WTC11 (cell line): ENCODE measurements at regions not wholly inside any gene's neighbourhood (a gene's known extent, or its start where the extent isn't known, plus 50 kb on each side); places are given as distances from the start of the nearest gene placed in this dataset.

Source experiments
- ATAC-seq: fragments of 200-7000 bp; cut with Tn5 transposase; 2 replicates; pipeline ENCODE4 v1.10.0; 2021; ENCODE audit warnings: mild to moderate bottlenecking, moderate library complexity
- CTCF ChIA-PET: fragments of 300-600 bp; sonication (Branson Sonifier 250); formaldehyde crosslinking; loops from one replicate; lab custom pipeline; 2021; ENCODE audit warnings: antibody characterized with exemption; lab: Charles Lee
- POLR2A ChIA-PET: fragments of 350-600 bp; sonication (Branson Sonifier 250); formaldehyde crosslinking; loops from one replicate; lab custom pipeline; 2021; ENCODE audit warnings: antibody characterized with exemption; lab: Charles Lee
- DNase-seq: peaks from one replicate; pipeline ENCODE4 v3.0.0; 2021; ENCODE audit warnings: low spot score
- H3K27ac Mint-ChIP-seq: 2 replicates; pipeline ENCODE4 v1.8.0; 2021; ENCODE audit warnings: mixed read lengths
- H3K27me3 Mint-ChIP-seq: 2 replicates; pipeline ENCODE4 v1.8.0; 2021; ENCODE audit warnings: low read depth, mild to moderate bottlenecking, moderate library complexity, mixed read lengths
- H3K36me3 Mint-ChIP-seq: 2 replicates; pipeline ENCODE4 v1.8.0; 2021; ENCODE audit warnings: mixed read lengths
- H3K4me1 Mint-ChIP-seq: 2 replicates; pipeline ENCODE4 v1.8.0; 2022; ENCODE audit warnings: mixed read lengths
- H3K4me3 Mint-ChIP-seq: 2 replicates; pipeline ENCODE4 v1.8.0; 2021; ENCODE audit warnings: mild to moderate bottlenecking, moderate library complexity, mixed read lengths
- H3K9me3 Mint-ChIP-seq: 2 replicates; pipeline ENCODE4 v1.8.0; 2021; ENCODE audit warnings: mixed read lengths
- ELF4 ChIP-seq: sonication (generic); formaldehyde crosslinking; IDR thresholded peaks from 2 replicates; pipeline ENCODE4 v1.8.1; 2022; ENCODE audit warnings: low read depth, mild to moderate bottlenecking, moderate library complexity, missing genetic modification reagents
- JAZF1 ChIP-seq: fragments of 250-450 bp; sonication (Bioruptor Pico); IDR thresholded peaks from 2 replicates; pipeline ENCODE4 v1.9.0; 2021; ENCODE audit warnings: moderate library complexity, mild to moderate bottlenecking, inconsistent platforms
- MXD4 ChIP-seq: fragments of 250-450 bp; sonication (Bioruptor Pico); IDR thresholded peaks from 2 replicates; pipeline ENCODE4 v1.8.0; 2021; ENCODE audit warnings: mild to moderate bottlenecking, moderate library complexity, borderline replicate concordance
- OVOL2 ChIP-seq: fragments of 250-450 bp; sonication (Bioruptor Pico); IDR thresholded peaks from 2 replicates; pipeline ENCODE4 v1.9.0; 2021; ENCODE audit warnings: mild to moderate bottlenecking, borderline replicate concordance
- SMAD3 ChIP-seq: sonication (generic); formaldehyde crosslinking; IDR thresholded peaks from 2 replicates; pipeline ENCODE4 v1.8.0; 2022; ENCODE audit warnings: missing genetic modification reagents, mild to moderate bottlenecking, borderline replicate concordance
- ZNF121 ChIP-seq: sonication (generic); formaldehyde crosslinking; IDR thresholded peaks from 2 replicates; pipeline ENCODE4 v1.8.0; 2023; ENCODE audit warnings: missing genetic modification reagents
- ZNF219 ChIP-seq: sonication (generic); formaldehyde crosslinking; IDR thresholded peaks from 2 replicates; pipeline ENCODE4 v1.8.0; 2023; ENCODE audit warnings: missing genetic modification reagents, mild to moderate bottlenecking, borderline replicate concordance
- ZNF263 ChIP-seq: sonication (generic); formaldehyde crosslinking; IDR thresholded peaks from 2 replicates; pipeline ENCODE4 v1.8.1; 2022; ENCODE audit warnings: low read depth, mild to moderate bottlenecking, moderate library complexity, missing genetic modification reagents
- TF ChIP-seq, protein P1 (sequence below): sonication (generic); formaldehyde crosslinking; IDR thresholded peaks from 2 replicates; pipeline ENCODE4 v1.8.1; 2022; ENCODE audit warnings: mild to moderate bottlenecking, missing genetic modification reagents, moderate library complexity, borderline replicate concordance
- TF ChIP-seq, protein P2 (sequence below): sonication (generic); formaldehyde crosslinking; IDR thresholded peaks from 2 replicates; pipeline ENCODE4 v1.8.1; 2023; ENCODE audit warnings: mild to moderate bottlenecking, moderate library complexity, missing genetic modification reagents
- TF ChIP-seq, protein P3 (sequence below): sonication (generic); formaldehyde crosslinking; IDR thresholded peaks from 2 replicates; pipeline ENCODE4 v1.8.0; 2023; ENCODE audit warnings: mild to moderate bottlenecking, missing genetic modification reagents
- TF ChIP-seq, protein P4 (sequence below): sonication (generic); formaldehyde crosslinking; IDR thresholded peaks from 2 replicates; pipeline ENCODE4 v1.8.0; 2023; ENCODE audit warnings: missing genetic modification reagents
- TF ChIP-seq, protein P5 (sequence below): fragments of 250-450 bp; sonication (Bioruptor Pico); IDR thresholded peaks from 2 replicates; pipeline ENCODE4 v1.9.0; 2021; ENCODE audit warnings: moderate library complexity, mild to moderate bottlenecking, inconsistent platforms, borderline replicate concordance
- TF ChIP-seq, protein P6 (sequence below): sonication (generic); formaldehyde crosslinking; IDR thresholded peaks from 2 replicates; pipeline ENCODE4 v1.8.0; 2022; ENCODE audit warnings: mild to moderate bottlenecking, missing genetic modification reagents
- TF ChIP-seq, protein P7 (sequence below): fragments of 250-450 bp; sonication (Bioruptor Pico); IDR thresholded peaks from 2 replicates; pipeline ENCODE4 v1.9.0; 2021; ENCODE audit warnings: mild to moderate bottlenecking
- TF ChIP-seq, protein P8 (sequence below): sonication (generic); formaldehyde crosslinking; IDR thresholded peaks from 2 replicates; pipeline ENCODE4 v1.8.0; 2022; ENCODE audit warnings: mild to moderate bottlenecking, missing genetic modification reagents
- TF ChIP-seq, protein P9 (sequence below): fragments of 250-450 bp; sonication (Bioruptor Pico); IDR thresholded peaks from 2 replicates; pipeline ENCODE4 v2.1.2; 2022; ENCODE audit warnings: mild to moderate bottlenecking, moderate library complexity

DNA sequence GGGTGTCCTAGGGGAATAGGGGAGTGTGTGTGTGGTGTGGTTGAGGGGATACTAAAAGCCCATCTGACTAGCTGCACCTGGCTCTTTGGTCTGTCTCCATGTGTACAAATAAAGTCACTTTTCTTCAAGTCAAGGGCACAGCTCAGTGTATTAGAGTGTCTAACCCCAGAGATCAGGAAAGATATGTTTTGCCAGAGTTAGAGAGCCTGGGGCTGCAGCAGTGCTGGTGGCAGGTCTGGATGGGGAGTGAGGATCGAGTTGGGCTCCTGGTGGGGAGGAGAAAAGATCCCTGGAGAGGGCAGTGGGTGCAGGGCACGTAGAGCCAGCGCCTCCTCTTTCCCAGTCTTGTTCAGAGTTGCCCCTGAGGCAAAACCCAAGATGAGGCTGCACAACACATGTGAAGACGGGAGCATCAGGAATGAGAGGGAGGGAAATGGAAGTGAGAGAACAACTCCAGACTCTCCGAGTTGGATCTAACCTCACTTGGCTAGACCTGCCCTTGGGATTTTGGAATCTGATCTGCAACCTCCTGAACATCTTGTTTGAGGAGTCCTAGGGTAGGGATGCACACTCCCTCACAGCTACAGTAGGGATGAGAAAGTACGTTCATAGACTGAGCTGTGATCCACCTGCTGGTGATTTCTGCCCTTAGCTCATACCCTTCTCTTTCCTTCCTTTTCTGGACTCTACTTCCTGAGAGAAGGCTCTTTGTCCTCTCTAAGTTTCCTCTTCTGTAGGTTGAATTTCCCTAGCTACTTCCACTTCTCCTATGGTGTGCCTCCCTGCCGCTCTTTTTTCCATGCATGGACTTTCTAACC, 309.9 kb downstream of the ZSWIM6 start (continued):
- TF ChIP-seq, protein P1, sequence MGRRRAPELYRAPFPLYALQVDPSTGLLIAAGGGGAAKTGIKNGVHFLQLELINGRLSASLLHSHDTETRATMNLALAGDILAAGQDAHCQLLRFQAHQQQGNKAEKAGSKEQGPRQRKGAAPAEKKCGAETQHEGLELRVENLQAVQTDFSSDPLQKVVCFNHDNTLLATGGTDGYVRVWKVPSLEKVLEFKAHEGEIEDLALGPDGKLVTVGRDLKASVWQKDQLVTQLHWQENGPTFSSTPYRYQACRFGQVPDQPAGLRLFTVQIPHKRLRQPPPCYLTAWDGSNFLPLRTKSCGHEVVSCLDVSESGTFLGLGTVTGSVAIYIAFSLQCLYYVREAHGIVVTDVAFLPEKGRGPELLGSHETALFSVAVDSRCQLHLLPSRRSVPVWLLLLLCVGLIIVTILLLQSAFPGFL (CRISPR knock-in tag) = no peak
- TF ChIP-seq MXD4 (CRISPR knock-in tag) (no peak), JAZF1 (CRISPR knock-in tag) (no peak), SMAD3 (CRISPR knock-in tag) (no peak), ZNF263 (CRISPR knock-in tag) (no peak), ZNF219 (no peak), ELF4 (CRISPR knock-in tag) (no peak)
- TF ChIP-seq, protein P2, sequence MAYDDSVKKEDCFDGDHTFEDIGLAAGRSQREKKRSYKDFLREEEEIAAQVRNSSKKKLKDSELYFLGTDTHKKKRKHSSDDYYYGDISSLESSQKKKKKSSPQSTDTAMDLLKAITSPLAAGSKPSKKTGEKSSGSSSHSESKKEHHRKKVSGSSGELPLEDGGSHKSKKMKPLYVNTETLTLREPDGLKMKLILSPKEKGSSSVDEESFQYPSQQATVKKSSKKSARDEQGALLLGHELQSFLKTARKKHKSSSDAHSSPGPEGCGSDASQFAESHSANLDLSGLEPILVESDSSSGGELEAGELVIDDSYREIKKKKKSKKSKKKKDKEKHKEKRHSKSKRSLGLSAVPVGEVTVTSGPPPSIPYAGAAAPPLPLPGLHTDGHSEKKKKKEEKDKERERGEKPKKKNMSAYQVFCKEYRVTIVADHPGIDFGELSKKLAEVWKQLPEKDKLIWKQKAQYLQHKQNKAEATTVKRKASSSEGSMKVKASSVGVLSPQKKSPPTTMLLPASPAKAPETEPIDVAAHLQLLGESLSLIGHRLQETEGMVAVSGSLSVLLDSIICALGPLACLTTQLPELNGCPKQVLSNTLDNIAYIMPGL (CRISPR knock-in tag) = no peak
- TF ChIP-seq, protein P3, sequence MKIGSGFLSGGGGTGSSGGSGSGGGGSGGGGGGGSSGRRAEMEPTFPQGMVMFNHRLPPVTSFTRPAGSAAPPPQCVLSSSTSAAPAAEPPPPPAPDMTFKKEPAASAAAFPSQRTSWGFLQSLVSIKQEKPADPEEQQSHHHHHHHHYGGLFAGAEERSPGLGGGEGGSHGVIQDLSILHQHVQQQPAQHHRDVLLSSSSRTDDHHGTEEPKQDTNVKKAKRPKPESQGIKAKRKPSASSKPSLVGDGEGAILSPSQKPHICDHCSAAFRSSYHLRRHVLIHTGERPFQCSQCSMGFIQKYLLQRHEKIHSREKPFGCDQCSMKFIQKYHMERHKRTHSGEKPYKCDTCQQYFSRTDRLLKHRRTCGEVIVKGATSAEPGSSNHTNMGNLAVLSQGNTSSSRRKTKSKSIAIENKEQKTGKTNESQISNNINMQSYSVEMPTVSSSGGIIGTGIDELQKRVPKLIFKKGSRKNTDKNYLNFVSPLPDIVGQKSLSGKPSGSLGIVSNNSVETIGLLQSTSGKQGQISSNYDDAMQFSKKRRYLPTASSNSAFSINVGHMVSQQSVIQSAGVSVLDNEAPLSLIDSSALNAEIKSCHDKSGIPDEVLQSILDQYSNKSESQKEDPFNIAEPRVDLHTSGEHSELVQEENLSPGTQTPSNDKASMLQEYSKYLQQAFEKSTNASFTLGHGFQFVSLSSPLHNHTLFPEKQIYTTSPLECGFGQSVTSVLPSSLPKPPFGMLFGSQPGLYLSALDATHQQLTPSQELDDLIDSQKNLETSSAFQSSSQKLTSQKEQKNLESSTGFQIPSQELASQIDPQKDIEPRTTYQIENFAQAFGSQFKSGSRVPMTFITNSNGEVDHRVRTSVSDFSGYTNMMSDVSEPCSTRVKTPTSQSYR (CRISPR knock-in tag) = no peak
- TF ChIP-seq, protein P4, sequence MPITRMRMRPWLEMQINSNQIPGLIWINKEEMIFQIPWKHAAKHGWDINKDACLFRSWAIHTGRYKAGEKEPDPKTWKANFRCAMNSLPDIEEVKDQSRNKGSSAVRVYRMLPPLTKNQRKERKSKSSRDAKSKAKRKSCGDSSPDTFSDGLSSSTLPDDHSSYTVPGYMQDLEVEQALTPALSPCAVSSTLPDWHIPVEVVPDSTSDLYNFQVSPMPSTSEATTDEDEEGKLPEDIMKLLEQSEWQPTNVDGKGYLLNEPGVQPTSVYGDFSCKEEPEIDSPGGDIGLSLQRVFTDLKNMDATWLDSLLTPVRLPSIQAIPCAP (CRISPR knock-in tag) = no peak
- TF ChIP-seq, protein P5, sequence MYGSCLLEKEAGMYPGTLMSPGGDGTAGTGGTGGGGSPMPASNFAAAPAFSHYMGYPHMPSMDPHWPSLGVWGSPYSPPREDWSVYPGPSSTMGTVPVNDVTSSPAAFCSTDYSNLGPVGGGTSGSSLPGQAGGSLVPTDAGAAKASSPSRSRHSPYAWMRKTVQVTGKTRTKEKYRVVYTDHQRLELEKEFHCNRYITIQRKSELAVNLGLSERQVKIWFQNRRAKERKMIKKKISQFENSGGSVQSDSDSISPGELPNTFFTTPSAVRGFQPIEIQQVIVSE (CRISPR knock-in tag) = no peak

DNA sequence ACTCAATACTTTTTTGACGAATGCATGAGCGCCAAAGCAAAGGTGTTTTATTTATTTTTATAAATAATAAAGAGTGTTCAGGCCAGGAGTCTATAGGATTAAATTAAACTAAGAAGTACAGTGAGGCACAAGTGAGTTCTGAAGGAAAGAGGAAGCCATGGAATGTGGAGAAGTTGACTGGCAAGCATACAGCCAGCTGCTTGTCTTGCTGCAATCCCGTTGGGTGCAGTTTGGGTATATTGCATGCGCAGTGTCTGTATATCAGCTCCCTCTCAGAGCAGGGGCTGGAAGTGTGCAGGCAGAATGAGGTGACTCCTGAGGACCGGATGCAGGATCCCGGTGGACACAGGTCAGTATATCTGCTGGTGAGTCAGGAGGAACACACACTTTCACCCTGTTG, 315.6 kb downstream of the ZSWIM6 start:
- POLR2A ChIA-PET = no interaction called here
- CTCF ChIA-PET = no interaction called here
- no peak for ATAC-seq
- H3K9me3 Mint-ChIP-seq = no peaks in the 10 kb centered on the region
- peaks cover 2% of the 10 kb centered on the region; the same call in 1 of the 2 replicates for H3K27me3 Mint-ChIP-seq
- H3K4me1 Mint-ChIP-seq = no peaks in the 10 kb centered on the region
- no peak overlapping the region for H3K4me3 Mint-ChIP-seq
- no peak for DNase-seq
- no peak overlapping the region for H3K27ac Mint-ChIP-seq
- H3K36me3 Mint-ChIP-seq = no peaks in the 10 kb centered on the region
- TF ChIP-seq, protein P6, sequence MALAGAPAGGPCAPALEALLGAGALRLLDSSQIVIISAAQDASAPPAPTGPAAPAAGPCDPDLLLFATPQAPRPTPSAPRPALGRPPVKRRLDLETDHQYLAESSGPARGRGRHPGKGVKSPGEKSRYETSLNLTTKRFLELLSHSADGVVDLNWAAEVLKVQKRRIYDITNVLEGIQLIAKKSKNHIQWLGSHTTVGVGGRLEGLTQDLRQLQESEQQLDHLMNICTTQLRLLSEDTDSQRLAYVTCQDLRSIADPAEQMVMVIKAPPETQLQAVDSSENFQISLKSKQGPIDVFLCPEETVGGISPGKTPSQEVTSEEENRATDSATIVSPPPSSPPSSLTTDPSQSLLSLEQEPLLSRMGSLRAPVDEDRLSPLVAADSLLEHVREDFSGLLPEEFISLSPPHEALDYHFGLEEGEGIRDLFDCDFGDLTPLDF (CRISPR knock-in tag) = no peak
- TF ChIP-seq OVOL2 (CRISPR knock-in tag) (no peak), ZNF121 (no peak)
- TF ChIP-seq, protein P7, sequence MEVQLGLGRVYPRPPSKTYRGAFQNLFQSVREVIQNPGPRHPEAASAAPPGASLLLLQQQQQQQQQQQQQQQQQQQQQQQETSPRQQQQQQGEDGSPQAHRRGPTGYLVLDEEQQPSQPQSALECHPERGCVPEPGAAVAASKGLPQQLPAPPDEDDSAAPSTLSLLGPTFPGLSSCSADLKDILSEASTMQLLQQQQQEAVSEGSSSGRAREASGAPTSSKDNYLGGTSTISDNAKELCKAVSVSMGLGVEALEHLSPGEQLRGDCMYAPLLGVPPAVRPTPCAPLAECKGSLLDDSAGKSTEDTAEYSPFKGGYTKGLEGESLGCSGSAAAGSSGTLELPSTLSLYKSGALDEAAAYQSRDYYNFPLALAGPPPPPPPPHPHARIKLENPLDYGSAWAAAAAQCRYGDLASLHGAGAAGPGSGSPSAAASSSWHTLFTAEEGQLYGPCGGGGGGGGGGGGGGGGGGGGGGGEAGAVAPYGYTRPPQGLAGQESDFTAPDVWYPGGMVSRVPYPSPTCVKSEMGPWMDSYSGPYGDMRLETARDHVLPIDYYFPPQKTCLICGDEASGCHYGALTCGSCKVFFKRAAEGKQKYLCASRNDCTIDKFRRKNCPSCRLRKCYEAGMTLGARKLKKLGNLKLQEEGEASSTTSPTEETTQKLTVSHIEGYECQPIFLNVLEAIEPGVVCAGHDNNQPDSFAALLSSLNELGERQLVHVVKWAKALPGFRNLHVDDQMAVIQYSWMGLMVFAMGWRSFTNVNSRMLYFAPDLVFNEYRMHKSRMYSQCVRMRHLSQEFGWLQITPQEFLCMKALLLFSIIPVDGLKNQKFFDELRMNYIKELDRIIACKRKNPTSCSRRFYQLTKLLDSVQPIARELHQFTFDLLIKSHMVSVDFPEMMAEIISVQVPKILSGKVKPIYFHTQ (CRISPR knock-in tag) = no peak
- TF ChIP-seq, protein P8, sequence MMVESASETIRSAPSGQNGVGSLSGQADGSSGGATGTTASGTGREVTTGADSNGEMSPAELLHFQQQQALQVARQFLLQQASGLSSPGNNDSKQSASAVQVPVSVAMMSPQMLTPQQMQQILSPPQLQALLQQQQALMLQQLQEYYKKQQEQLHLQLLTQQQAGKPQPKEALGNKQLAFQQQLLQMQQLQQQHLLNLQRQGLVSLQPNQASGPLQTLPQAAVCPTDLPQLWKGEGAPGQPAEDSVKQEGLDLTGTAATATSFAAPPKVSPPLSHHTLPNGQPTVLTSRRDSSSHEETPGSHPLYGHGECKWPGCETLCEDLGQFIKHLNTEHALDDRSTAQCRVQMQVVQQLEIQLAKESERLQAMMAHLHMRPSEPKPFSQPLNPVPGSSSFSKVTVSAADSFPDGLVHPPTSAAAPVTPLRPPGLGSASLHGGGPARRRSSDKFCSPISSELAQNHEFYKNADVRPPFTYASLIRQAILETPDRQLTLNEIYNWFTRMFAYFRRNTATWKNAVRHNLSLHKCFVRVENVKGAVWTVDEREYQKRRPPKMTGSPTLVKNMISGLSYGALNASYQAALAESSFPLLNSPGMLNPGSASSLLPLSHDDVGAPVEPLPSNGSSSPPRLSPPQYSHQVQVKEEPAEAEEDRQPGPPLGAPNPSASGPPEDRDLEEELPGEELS (CRISPR knock-in tag) = no peak
- TF ChIP-seq, protein P9, sequence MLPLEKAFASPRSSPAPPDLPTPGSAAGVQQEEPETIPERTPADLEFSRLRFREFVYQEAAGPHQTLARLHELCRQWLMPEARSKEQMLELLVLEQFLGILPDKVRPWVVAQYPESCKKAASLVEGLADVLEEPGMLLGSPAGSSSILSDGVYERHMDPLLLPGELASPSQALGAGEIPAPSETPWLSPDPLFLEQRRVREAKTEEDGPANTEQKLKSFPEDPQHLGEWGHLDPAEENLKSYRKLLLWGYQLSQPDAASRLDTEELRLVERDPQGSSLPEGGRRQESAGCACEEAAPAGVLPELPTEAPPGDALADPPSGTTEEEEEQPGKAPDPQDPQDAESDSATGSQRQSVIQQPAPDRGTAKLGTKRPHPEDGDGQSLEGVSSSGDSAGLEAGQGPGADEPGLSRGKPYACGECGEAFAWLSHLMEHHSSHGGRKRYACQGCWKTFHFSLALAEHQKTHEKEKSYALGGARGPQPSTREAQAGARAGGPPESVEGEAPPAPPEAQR (CRISPR knock-in tag) = no peak
